ENCODE measurements at regions not wholly inside any gene's neighbourhood (a gene's known extent, or its start where the extent isn't known, plus 50 kb on each side); places are given as distances from the start of the nearest gene placed in this dataset.

- WGBS, 2 donors: 62 to 64% methylated on average over 1 of the region's 1 CpG
- Histone ChIP-seq H3K4me1 (no peaks in the 10 kb centered on the region), H3K36me3 (no peaks in the 10 kb centered on the region), H3K27ac (no peak overlapping the region), H3K27me3 (no peaks in the 10 kb centered on the region), H3K9me3 (no peaks in the 10 kb centered on the region), H3K4me3 (replicated peaks in 1 of 3) (no peak overlapping the region)
- TF ChIP-seq CTCF (IDR thresholded peaks at IDR 0.05): no peak
- TF ChIP-seq POLR2A (IDR thresholded peaks at IDR 0.05): no peak
- intact Hi-C loops (cut with DNase I): no loop called here
- DNase-seq: no peak
Measured at GRCh38 chr12:14113031-14113430, 131.6 kb upstream of the GRIN2B start.

GRCh38 chr12:14126692-14127091 is 145.3 kb upstream of the GRIN2B start:
- 83 to 100% methylated on average over 2 of the region's 2 CpGs for WGBS, 2 donors
- no peaks in the 10 kb centered on the region for H3K9me3 ChIP-seq
- no peak overlapping the region for H3K27ac ChIP-seq
- H3K27me3 ChIP-seq: no peaks in the 10 kb centered on the region
- no peak for TF ChIP-seq CTCF (IDR thresholded peaks at IDR 0.05)
- no peak for TF ChIP-seq POLR2A (IDR thresholded peaks at IDR 0.05)
- H3K4me3 ChIP-seq (replicated peaks in 1 of 3): no peak overlapping the region
- no peaks in the 10 kb centered on the region for H3K36me3 ChIP-seq
- intact Hi-C loops (cut with DNase I): no loop called here
- H3K4me1 ChIP-seq: no peaks in the 10 kb centered on the region
- DNase-seq: no peak

- no peak for DNase-seq
- intact Hi-C loops (cut with DNase I): no loop called here
- H3K9me3 ChIP-seq: no peaks in the 10 kb centered on the region
- H3K36me3 ChIP-seq: no peaks in the 10 kb centered on the region
- no peak for TF ChIP-seq POLR2A (IDR thresholded peaks at IDR 0.05)
- H3K27ac ChIP-seq: no peak overlapping the region
- H3K4me1 ChIP-seq: no peaks in the 10 kb centered on the region
- WGBS, 2 donors: 80% methylated on average over 12 of the region's 12 CpGs
- H3K4me3 ChIP-seq (replicated peaks in 1 of 3): no peak overlapping the region
- no peaks in the 10 kb centered on the region for H3K27me3 ChIP-seq
Measured at GRCh38 chr12:14129611-14130195, 148.3 kb upstream of the GRIN2B start.

GRCh38 chr12:14135996-14136395 is 154.6 kb upstream of the GRIN2B start:
- H3K4me1 ChIP-seq: no peaks in the 10 kb centered on the region
- H3K4me3 ChIP-seq (replicated peaks in 1 of 3): no peak overlapping the region
- no peak overlapping the region for H3K27ac ChIP-seq
- no peaks in the 10 kb centered on the region for H3K9me3 ChIP-seq
- DNase-seq: no peak
- intact Hi-C loops (cut with DNase I): no loop called here
- 83 to 95% methylated on average over 2 of the region's 2 CpGs for WGBS, 2 donors
- H3K27me3 ChIP-seq: no peaks in the 10 kb centered on the region
- TF ChIP-seq POLR2A (IDR thresholded peaks at IDR 0.05): no peak
- no peak for TF ChIP-seq CTCF (IDR thresholded peaks at IDR 0.05)
- H3K36me3 ChIP-seq: no peaks in the 10 kb centered on the region

- H3K4me3 ChIP-seq (replicated peaks in 1 of 3): no peak overlapping the region
- TF ChIP-seq CTCF (IDR thresholded peaks at IDR 0.05): no peak
- TF ChIP-seq POLR2A (IDR thresholded peaks at IDR 0.05): no peak
- no peaks in the 10 kb centered on the region for H3K4me1 ChIP-seq
- intact Hi-C loops (cut with DNase I): no loop called here
- WGBS, 2 donors: 67 to 69% methylated on average over 6 of the region's 6 CpGs
- no peaks in the 10 kb centered on the region for H3K9me3 ChIP-seq
- DNase-seq: no peak
- H3K36me3 ChIP-seq: no peaks in the 10 kb centered on the region
- H3K27ac ChIP-seq: no peak overlapping the region
- H3K27me3 ChIP-seq: no peaks in the 10 kb centered on the region
Measured at GRCh38 chr12:14138495-14138894, 157.1 kb upstream of the GRIN2B start.

All from thyroid gland (tissue), 4 donors.